HG03378 (cell line): ENCODE measurements at regions not wholly inside any gene's neighbourhood (a gene's known extent, or its start where the extent isn't known, plus 50 kb on each side); places are given as distances from the start of the nearest gene placed in this dataset.

Experiments
- ATAC-seq: cut with Tn5 transposase; IDR thresholded peaks from one replicate; pipeline ENCODE4 v1.9.1; 2021; ENCODE audit warnings: mild to moderate bottlenecking, moderate library complexity; ENCODE audit not compliant: unreplicated experiment

GRCh38 chr5:34480810-34481528 is 175.2 kb upstream of the RAI14 start:
- no peak for ATAC-seq

- no peak for ATAC-seq
Observed at GRCh38 chr5:34483442-34484033, 172.6 kb upstream of the RAI14 start.

- no peak for ATAC-seq
Observed at GRCh38 chr5:34484216-34484920, 171.8 kb upstream of the RAI14 start.

- ATAC-seq: no peak
Observed at GRCh38 chr5:34485768-34486030, 170.4 kb upstream of the RAI14 start.

- peak; percentile 70 for ATAC-seq
Observed at GRCh38 chr5:34486160-34486848, 169.8 kb upstream of the RAI14 start.

- ATAC-seq: no peak
Observed at GRCh38 chr5:34486849-34487158, 169.3 kb upstream of the RAI14 start.

- ATAC-seq: no peak
Observed at GRCh38 chr5:34487159-34487879, 168.8 kb upstream of the RAI14 start.

- ATAC-seq: no peak
Observed at GRCh38 chr5:34487956-34488355, 168.2 kb upstream of the RAI14 start.

- ATAC-seq: no peak
Observed at GRCh38 chr5:34488984-34489383, 167.1 kb upstream of the RAI14 start.

- ATAC-seq: no peak
Observed at GRCh38 chr5:34490506-34491250, 165.4 kb upstream of the RAI14 start.

GRCh38 chr5:34491251-34491620 is 164.9 kb upstream of the RAI14 start:
- no peak for ATAC-seq

- ATAC-seq: no peak
Observed at GRCh38 chr5:34494111-34494755, 161.9 kb upstream of the RAI14 start.

GRCh38 chr5:34495178-34495577 is 160.9 kb upstream of the RAI14 start:
- ATAC-seq: no peak

- ATAC-seq: no peak
Observed at GRCh38 chr5:34496260-34496691, 159.9 kb upstream of the RAI14 start.

GRCh38 chr5:34496701-34497469 is 159.2 kb upstream of the RAI14 start:
- ATAC-seq: no peak

GRCh38 chr5:34497470-34497808 is 158.7 kb upstream of the RAI14 start:
- no peak for ATAC-seq

GRCh38 chr5:34498572-34498971 is 157.6 kb upstream of the RAI14 start:
- ATAC-seq: no peak

- peak; percentile 91 for ATAC-seq
Observed at GRCh38 chr5:34499001-34499734, 157.0 kb upstream of the RAI14 start.
